Activated CD8-positive, alpha-beta memory T cell treated with anti-CD3 and anti-CD28 coated beads for 1 hour (primary cell): ENCODE measurements at regions not wholly inside any gene's neighbourhood (a gene's known extent, or its start where the extent isn't known, plus 50 kb on each side); places are given as distances from the start of the nearest gene placed in this dataset.
A peak's percentile ranks its signal among the peaks of the same experiment; 100 is the strongest.

Source experiments
- DNase-seq, 2 donors: peaks; one replicate each; pipeline ENCODE4 v3.0.0-alpha.2; 2020; ENCODE audit warnings: low read depth in 1 of 2; ENCODE audit errors: extremely low read depth in 1 of 2

- DNase-seq: no peak
Observed at GRCh38 chr1:213371847-213372619, 321.0 kb downstream of the RPS6KC1 start.

- peak in 1 of 2 donors; percentile 33 for DNase-seq
Observed at GRCh38 chr1:213374369-213374768, 323.3 kb downstream of the RPS6KC1 start.

- DNase-seq: no peak
Observed at GRCh38 chr1:213375002-213375401, 324.0 kb downstream of the RPS6KC1 start.

GRCh38 chr1:213376862-213377372 is 325.9 kb downstream of the RPS6KC1 start:
- no peak for DNase-seq

- DNase-seq: no peak
Observed at GRCh38 chr1:213380865-213381264, 329.8 kb downstream of the RPS6KC1 start.

- DNase-seq: no peak
Observed at GRCh38 chr1:213381572-213382084, 330.6 kb downstream of the RPS6KC1 start.

GRCh38 chr1:213383465-213383864 is 332.4 kb downstream of the RPS6KC1 start:
- no peak for DNase-seq

DNA sequence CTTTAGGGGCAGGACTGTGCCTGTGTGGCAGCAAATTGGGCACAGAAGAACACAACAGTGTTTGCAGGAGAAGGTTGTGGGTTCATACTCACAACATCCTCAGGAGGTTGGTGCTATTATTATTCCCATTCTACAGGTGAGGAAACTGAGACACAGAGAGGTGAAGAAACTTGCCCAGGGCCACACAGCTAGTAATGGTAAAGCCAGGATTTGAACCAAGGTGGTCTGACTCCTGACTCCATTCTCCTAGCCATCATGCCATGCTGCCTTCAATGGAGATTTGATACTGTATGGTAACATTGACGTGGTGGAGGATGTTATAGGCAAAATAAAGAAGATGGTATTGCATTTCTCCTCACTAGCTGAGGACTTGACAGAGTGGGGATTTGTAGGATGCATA is 334.2 kb downstream of the RPS6KC1 start:
- no peak for DNase-seq

GRCh38 chr1:213385806-213386324 is 334.8 kb downstream of the RPS6KC1 start:
- no peak for DNase-seq

- no peak for DNase-seq
Observed at GRCh38 chr1:213387380-213388015, 336.5 kb downstream of the RPS6KC1 start.

GRCh38 chr1:213388199-213388598 is 337.2 kb downstream of the RPS6KC1 start:
- DNase-seq: no peak

DNA sequence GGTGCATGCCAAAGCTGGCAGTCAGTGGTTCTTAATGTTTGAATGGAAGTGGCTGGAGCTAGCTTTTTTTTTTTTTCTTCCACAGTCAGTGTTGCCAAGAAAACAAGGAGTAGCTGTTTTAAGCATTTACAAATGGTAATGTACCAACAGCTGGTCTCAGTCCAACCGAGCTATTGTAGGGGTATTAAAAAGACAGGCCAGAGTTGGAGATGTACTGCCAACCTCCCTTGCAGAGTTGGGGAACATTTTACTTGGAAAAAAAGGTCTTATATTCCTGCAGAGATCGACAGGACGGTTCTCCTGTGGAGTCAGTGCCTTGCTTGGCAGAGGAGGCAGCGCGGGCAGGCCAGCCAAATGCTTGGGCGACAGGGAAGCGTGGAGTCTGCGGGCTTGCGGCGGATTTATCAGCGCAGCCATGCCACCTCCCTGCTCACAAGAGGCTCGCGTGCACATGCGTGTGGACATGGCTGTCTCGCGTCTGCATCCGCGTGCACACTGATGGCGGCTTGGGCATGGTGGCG is 338.1 kb downstream of the RPS6KC1 start:
- no peak for DNase-seq

- DNase-seq: no peak
Observed at GRCh38 chr1:213391445-213391844, 340.4 kb downstream of the RPS6KC1 start.

DNA sequence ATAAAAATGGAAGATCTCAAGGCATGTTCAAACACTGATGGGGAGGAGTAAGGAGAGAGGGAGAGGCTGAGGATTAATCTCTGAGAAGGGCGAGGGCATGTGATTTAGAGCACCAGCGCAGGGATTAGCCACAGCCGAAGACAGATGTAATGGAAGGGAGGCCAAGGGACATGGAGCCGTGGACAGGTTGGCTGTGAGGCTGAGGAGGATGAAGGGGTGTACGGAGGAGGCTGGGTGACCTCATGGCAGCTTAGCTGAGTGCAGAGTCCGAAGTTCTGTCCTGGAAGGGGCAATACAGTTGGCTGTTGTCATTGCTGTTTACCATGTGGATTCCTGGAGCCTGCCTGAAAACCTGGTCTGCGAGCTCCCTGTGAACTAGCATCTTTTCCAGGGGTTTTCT is 342.8 kb downstream of the RPS6KC1 start:
- DNase-seq: no peak

GRCh38 chr1:213394837-213395236 is 343.8 kb downstream of the RPS6KC1 start:
- DNase-seq: no peak

DNA sequence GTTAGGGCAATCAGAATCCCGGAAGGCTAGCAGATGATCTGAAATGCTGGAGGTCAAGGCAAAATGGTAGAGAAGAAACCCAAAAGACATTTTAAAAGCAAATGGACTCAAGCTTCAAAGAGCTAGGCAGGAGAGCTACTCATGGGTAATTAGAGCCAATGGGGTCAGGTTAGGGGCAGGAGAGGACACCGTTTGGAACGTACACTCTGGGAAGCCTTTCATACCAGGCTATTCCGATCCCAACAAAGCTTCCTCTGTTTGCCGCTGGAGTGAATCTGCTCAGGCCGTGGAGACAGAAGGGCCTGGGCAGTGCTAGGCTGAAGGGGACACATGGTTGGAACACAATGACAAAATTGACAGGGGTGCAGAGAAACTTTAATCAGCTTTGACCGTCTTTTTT is 346.6 kb downstream of the RPS6KC1 start:
- DNase-seq: no peak

DNA sequence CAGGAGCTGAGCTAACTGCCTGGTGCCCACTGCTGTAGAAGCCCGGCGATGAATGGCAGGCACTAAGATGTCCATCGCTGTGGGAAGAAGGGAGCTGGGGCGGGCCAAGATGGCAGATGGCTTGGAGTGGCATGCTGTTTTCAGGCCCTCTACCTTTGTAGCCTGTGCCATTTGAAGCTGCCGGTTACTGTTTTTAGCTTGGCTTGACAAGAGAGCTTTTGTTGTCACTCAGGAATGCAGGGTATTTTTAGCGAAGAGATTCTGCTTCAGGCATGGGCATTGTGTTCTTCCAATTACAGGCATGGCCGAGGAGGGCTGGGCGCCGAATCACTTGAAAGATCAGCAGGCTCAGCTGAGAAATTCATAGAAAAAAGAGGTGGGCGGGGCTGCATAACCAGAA is 348.7 kb downstream of the RPS6KC1 start:
- DNase-seq: no peak

DNA sequence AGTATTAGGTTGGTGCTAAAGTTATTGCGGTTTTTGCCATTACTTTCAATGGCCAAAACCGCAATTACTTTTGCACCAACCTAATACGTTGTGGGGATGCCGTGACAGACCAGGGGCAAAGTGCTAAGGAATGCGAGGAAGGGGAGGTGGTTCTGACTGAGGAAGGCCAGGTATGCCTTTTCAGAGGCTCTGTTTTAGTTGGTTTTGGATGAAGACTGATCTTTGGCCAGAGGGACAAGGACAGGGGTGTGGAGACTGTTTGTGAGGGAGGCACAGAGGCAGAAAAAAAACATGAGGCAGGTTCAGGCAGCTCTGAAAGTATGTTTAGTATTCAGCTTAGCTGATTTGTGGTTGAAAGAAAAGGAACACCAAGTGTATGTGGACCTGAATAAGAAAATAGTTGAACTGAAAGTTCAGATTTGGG is 358.2 kb downstream of the RPS6KC1 start:
- DNase-seq: no peak

DNA sequence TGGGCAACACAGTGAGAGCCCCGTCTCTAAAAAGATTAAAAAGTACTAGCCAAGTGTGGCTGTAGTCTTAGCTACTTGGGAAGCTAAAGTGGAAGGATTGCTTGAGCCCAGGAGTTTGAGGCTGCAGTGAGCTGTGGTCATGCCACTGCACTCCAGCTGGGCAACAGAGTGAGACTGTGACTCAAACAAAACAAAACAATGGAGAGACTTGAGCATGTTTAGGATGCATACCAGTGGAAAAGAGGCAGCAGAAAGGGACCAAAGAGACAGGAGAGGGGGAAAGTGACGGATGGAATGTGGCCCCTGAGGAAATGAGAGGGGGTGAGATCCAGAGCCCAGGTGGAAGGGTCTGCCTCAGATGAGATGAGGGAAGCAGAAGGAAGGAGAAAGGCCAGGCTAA is 358.9 kb downstream of the RPS6KC1 start:
- DNase-seq: no peak

- DNase-seq: no peak
Observed at GRCh38 chr1:213414346-213414745, 363.3 kb downstream of the RPS6KC1 start.

- DNase-seq: no peak
Observed at GRCh38 chr1:213414911-213415310, 363.9 kb downstream of the RPS6KC1 start.
